ENCODE measurements at regions not wholly inside any gene's neighbourhood (a gene's known extent, or its start where the extent isn't known, plus 50 kb on each side); places are given as distances from the start of the nearest gene placed in this dataset.

DNA sequence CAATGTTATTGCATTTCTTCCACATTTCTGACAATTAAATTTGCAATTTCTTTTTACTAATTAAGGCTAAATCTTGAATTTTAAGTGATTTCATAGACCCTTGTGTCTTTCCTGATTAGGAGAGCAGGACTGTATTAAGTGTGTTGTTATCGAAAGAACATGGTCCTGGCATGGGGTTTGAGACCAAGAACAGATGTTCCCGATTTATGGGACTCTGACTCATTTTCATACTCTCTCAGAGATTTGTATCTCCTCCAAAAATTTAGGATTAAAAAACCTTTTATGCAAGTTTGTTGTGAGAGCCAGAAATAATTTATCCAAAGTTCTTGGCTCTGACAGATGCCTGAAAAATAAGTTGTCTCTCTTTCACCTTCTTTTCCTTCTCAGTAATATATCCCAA, 589.3 kb upstream of the ARGLU1 start:
- ChIA-PET CTCF (no interaction called here), POLR2A (no interaction called here)
- Histone ChIP-seq H3K36me3 (ENCODE audit: control insufficient read depth in 2 of 2, insufficient read depth in 1 of 2, low read length in 2 of 2) (no peaks in the 10 kb centered on the region), H3K4me3 (ENCODE audit: low read depth, low read length) (no peak overlapping the region), H3K4me1 (ENCODE audit: control insufficient read depth, insufficient read depth, low read length) (no peaks in the 10 kb centered on the region), H3K27ac (ENCODE audit: extremely low read depth, low read depth, low read length) (no peak overlapping the region), H3K9me3 (ENCODE audit: control insufficient read depth, insufficient read depth, low read depth, low read length) (no peaks in the 10 kb centered on the region)
- TF ChIP-seq PRDM10 (tag by site-specific recombination; IDR thresholded peaks at IDR 0.05), result no peak
- TF ChIP-seq ZNF473 (tag by site-specific recombination; IDR thresholded peaks at IDR 0.05), result no peak
- no peak for TF ChIP-seq ZNF521 (tag by site-specific recombination; IDR thresholded peaks at IDR 0.05)
- no peak for TF ChIP-seq ZNF629 (tag by site-specific recombination; IDR thresholded peaks at IDR 0.05)
- TF ChIP-seq, protein P1, sequence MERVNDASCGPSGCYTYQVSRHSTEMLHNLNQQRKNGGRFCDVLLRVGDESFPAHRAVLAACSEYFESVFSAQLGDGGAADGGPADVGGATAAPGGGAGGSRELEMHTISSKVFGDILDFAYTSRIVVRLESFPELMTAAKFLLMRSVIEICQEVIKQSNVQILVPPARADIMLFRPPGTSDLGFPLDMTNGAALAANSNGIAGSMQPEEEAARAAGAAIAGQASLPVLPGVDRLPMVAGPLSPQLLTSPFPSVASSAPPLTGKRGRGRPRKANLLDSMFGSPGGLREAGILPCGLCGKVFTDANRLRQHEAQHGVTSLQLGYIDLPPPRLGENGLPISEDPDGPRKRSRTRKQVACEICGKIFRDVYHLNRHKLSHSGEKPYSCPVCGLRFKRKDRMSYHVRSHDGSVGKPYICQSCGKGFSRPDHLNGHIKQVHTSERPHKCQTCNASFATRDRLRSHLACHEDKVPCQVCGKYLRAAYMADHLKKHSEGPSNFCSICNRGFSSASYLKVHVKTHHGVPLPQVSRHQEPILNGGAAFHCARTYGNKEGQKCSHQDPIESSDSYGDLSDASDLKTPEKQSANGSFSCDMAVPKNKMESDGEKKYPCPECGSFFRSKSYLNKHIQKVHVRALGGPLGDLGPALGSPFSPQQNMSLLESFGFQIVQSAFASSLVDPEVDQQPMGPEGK (tag by site-specific recombination; IDR thresholded peaks at IDR 0.05), result no peak
- TF ChIP-seq ZNF529 (tag by site-specific recombination; IDR thresholded peaks at IDR 0.05; ENCODE audit: insufficient replicate concordance), result no peak
- no peak for TF ChIP-seq ZNF302 (tag by site-specific recombination; IDR thresholded peaks at IDR 0.05; ENCODE audit: low read depth)
- TF ChIP-seq ZNF677 (tag by site-specific recombination; IDR thresholded peaks at IDR 0.05), result no peak
- TF ChIP-seq YY1 (tag by site-specific recombination; IDR thresholded peaks at IDR 0.05), result no peak
- TF ChIP-seq ZNF501 (tag by site-specific recombination; IDR thresholded peaks at IDR 0.05), result no peak
- TF ChIP-seq, protein P2, sequence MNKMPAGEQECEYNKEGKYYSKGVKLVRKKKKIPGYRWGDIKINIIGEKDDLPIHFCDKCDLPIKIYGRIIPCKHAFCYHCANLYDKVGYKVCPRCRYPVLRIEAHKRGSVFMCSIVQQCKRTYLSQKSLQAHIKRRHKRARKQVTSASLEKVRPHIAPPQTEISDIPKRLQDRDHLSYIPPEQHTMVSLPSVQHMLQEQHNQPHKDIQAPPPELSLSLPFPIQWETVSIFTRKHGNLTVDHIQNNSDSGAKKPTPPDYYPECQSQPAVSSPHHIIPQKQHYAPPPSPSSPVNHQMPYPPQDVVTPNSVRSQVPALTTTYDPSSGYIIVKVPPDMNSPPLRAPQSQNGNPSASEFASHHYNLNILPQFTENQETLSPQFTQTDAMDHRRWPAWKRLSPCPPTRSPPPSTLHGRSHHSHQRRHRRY (tag by site-specific recombination; IDR thresholded peaks at IDR 0.05), result no peak
- no peak for TF ChIP-seq ZFP69B (tag by site-specific recombination; IDR thresholded peaks at IDR 0.05)
- no peak for TF ChIP-seq ZNF623 (tag by site-specific recombination; IDR thresholded peaks at IDR 0.05)
- no peak for TF ChIP-seq SP2 (tag by site-specific recombination; IDR thresholded peaks at IDR 0.05)
- no peak for TF ChIP-seq OSR2 (tag by site-specific recombination; IDR thresholded peaks at IDR 0.05)
- TF ChIP-seq, protein P3, sequence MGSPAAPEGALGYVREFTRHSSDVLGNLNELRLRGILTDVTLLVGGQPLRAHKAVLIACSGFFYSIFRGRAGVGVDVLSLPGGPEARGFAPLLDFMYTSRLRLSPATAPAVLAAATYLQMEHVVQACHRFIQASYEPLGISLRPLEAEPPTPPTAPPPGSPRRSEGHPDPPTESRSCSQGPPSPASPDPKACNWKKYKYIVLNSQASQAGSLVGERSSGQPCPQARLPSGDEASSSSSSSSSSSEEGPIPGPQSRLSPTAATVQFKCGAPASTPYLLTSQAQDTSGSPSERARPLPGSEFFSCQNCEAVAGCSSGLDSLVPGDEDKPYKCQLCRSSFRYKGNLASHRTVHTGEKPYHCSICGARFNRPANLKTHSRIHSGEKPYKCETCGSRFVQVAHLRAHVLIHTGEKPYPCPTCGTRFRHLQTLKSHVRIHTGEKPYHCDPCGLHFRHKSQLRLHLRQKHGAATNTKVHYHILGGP (tag by site-specific recombination; IDR thresholded peaks at IDR 0.05), result no peak
- no peak for TF ChIP-seq ZNF248 (tag by site-specific recombination; IDR thresholded peaks at IDR 0.05)
- no peak for TF ChIP-seq ZSCAN30 (tag by site-specific recombination; IDR thresholded peaks at IDR 0.05)
- no peak for TF ChIP-seq ZNF626 (tag by site-specific recombination; IDR thresholded peaks at IDR 0.05)
- no peak for TF ChIP-seq ZSCAN23 (tag by site-specific recombination; IDR thresholded peaks at IDR 0.05)
